ENCODE measurements at regions not wholly inside any gene's neighbourhood (a gene's known extent, or its start where the extent isn't known, plus 50 kb on each side); places are given as distances from the start of the nearest gene placed in this dataset.

- TF ChIP-seq EZH2phosphoT487 (conservative IDR thresholded peaks at IDR 0.05; ENCODE audit: low read length), result no peak
- TF ChIP-seq CTCF (IDR thresholded peaks at IDR 0.05; ENCODE audit: insufficient read depth, low read length, poor library complexity, severe bottlenecking), result no peak
Measured at GRCh38 chr5:44225231-44226160, 163.7 kb downstream of the FGF10 start.

DNA sequence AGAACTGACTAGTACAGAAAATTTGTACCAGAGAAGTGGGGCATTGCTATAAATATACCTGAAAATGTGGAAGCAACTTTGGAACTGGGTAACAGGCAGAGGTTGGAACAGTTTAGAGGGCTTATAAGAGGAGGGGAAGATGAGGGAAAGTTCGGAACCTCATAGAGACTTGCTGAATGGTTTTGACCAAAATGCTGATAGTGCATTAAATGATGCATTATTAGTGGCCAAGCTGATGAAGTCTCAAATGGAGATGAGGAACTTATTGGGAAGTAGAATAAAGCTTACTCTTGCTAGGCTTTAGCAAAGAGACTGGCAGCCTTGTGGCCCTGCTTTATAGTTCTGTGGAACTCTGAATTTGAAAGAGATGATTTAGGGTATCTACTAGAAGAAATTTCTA is 189.8 kb downstream of the FGF10 start:
- no peaks in the 10 kb centered on the region for H3K9me2 ChIP-seq (replicated peaks; ENCODE audit: insufficient read depth, low read length)
- H3K79me2 ChIP-seq (ENCODE audit: insufficient read depth, low read length), result no peaks in the 10 kb centered on the region
- no peaks in the 10 kb centered on the region for H4K20me1 ChIP-seq (ENCODE audit: low read depth, low read length)
- H3K9ac ChIP-seq (ENCODE audit: low read length), result no peak overlapping the region
- no peak overlapping the region for H2AFZ ChIP-seq (ENCODE audit: low read depth, low read length, severe bottlenecking)
- no peaks in the 10 kb centered on the region for H3K27me3 ChIP-seq (ENCODE audit: low read length)
- no peaks in the 10 kb centered on the region for H3K36me3 ChIP-seq (ENCODE audit: low read length)
- no peaks in the 10 kb centered on the region for H3K9me3 ChIP-seq (ENCODE audit: insufficient read depth, low read length)
- TF ChIP-seq EZH2phosphoT487 (conservative IDR thresholded peaks at IDR 0.05; ENCODE audit: low read length) (no peak), CTCF (IDR thresholded peaks at IDR 0.05; ENCODE audit: insufficient read depth, low read length, poor library complexity, severe bottlenecking) (no peak)
- H3F3A ChIP-seq (ENCODE audit: insufficient read depth), result no peaks in the 10 kb centered on the region
- no peak overlapping the region for H3K4me2 ChIP-seq (ENCODE audit: low read depth, low read length, poor library complexity, severe bottlenecking)
- H3K27ac ChIP-seq (ENCODE audit: low read depth, low read length), result no peak overlapping the region
- no peak overlapping the region for H3K4me3 ChIP-seq (ENCODE audit: insufficient read depth, low read length, poor library complexity, severe bottlenecking)

More at GRCh38 chr5:44225231-44226160, 163.7 kb downstream of the FGF10 start:
- H3K36me3 ChIP-seq (ENCODE audit: low read length), result no peaks in the 10 kb centered on the region
- no peaks in the 10 kb centered on the region for H3K27me3 ChIP-seq (ENCODE audit: low read length)
- no peaks in the 10 kb centered on the region for H3K9me3 ChIP-seq (ENCODE audit: insufficient read depth, low read length)
- no peak overlapping the region for H3K4me2 ChIP-seq (ENCODE audit: low read depth, low read length, poor library complexity, severe bottlenecking)
- no peak overlapping the region for H3K27ac ChIP-seq (ENCODE audit: low read depth, low read length)
- H3K4me3 ChIP-seq (ENCODE audit: insufficient read depth, low read length, poor library complexity, severe bottlenecking), result no peak overlapping the region
- no peaks in the 10 kb centered on the region for H3F3A ChIP-seq (ENCODE audit: insufficient read depth)
- no peak overlapping the region for H3K9ac ChIP-seq (ENCODE audit: low read length)
- no peaks in the 10 kb centered on the region for H3K9me2 ChIP-seq (replicated peaks; ENCODE audit: insufficient read depth, low read length)
- H3K79me2 ChIP-seq (ENCODE audit: insufficient read depth, low read length), result no peaks in the 10 kb centered on the region
- no peaks in the 10 kb centered on the region for H4K20me1 ChIP-seq (ENCODE audit: low read depth, low read length)
- H2AFZ ChIP-seq (ENCODE audit: low read depth, low read length, severe bottlenecking), result no peak overlapping the region

- H3K4me2 ChIP-seq (ENCODE audit: low read depth, low read length, poor library complexity, severe bottlenecking), result no peak overlapping the region
- H3K27me3 ChIP-seq (ENCODE audit: low read length), result no peaks in the 10 kb centered on the region
- no peaks in the 10 kb centered on the region for H3F3A ChIP-seq (ENCODE audit: insufficient read depth)
- H3K36me3 ChIP-seq (ENCODE audit: low read length), result no peaks in the 10 kb centered on the region
- H3K27ac ChIP-seq (ENCODE audit: low read depth, low read length), result no peak overlapping the region
- H3K9me3 ChIP-seq (ENCODE audit: insufficient read depth, low read length), result no peaks in the 10 kb centered on the region
- H3K9ac ChIP-seq (ENCODE audit: low read length), result no peak overlapping the region
- no peak for TF ChIP-seq EZH2phosphoT487 (conservative IDR thresholded peaks at IDR 0.05; ENCODE audit: low read length)
- TF ChIP-seq CTCF (IDR thresholded peaks at IDR 0.05; ENCODE audit: insufficient read depth, low read length, poor library complexity, severe bottlenecking), result no peak
- H3K4me3 ChIP-seq (ENCODE audit: insufficient read depth, low read length, poor library complexity, severe bottlenecking), result no peak overlapping the region
- H3K9me2 ChIP-seq (replicated peaks; ENCODE audit: insufficient read depth, low read length), result no peaks in the 10 kb centered on the region; the same call in 1 of the 2 replicates
- no peak overlapping the region for H2AFZ ChIP-seq (ENCODE audit: low read depth, low read length, severe bottlenecking)
- no peaks in the 10 kb centered on the region for H4K20me1 ChIP-seq (ENCODE audit: low read depth, low read length)
- no peaks in the 10 kb centered on the region for H3K79me2 ChIP-seq (ENCODE audit: insufficient read depth, low read length)
Measured at GRCh38 chr5:44189255-44189654, 200.0 kb downstream of the FGF10 start.

Measured in SU-DHL-6 (cell line).